Bronchial epithelial cell (primary cell): ENCODE measurements at regions not wholly inside any gene's neighbourhood (a gene's known extent, or its start where the extent isn't known, plus 50 kb on each side); places are given as distances from the start of the nearest gene placed in this dataset.
A peak's percentile ranks its signal among the peaks of the same experiment; 100 is the strongest.

Experiments used
- DNase-seq: peaks from one replicate; pipeline ENCODE4 v3.0.0-alpha.2; 2010; ENCODE audit warnings: low read depth
- FAIRE-seq: peaks from 2 replicates; lab custom pipeline; 2011; peaks lifted over from hg19 to GRCh38; lab: Jason Lieb, UNC
- H3K27me3 ChIP-seq: 2 replicates; pipeline ENCODE4 v1.5.1; 2011; ENCODE audit warnings: low read length; ENCODE audit not compliant: control insufficient read depth, insufficient read depth
- H3K36me3 ChIP-seq: 2 replicates; pipeline ENCODE4 v1.5.1; 2011; ENCODE audit warnings: low read length; ENCODE audit not compliant: control insufficient read depth, insufficient read depth
- H3K4me3 ChIP-seq: 2 replicates; pipeline ENCODE4 v1.5.1; 2011; ENCODE audit warnings: mild to moderate bottlenecking, low read depth, low read length, control low read depth
- CTCF ChIP-seq: IDR thresholded peaks from 2 replicates; pipeline ENCODE4 v1.5.1; 2011; ENCODE audit warnings: mild to moderate bottlenecking, moderate library complexity, low read length, control low read depth, inconsistent platforms; ENCODE audit not compliant: insufficient read depth, severe bottlenecking

- Histone ChIP-seq H3K36me3 (no peaks in the 10 kb centered on the region), H3K27me3 (no peaks in the 10 kb centered on the region), H3K4me3 (no peak overlapping the region)
- FAIRE-seq (no peak), DNase-seq (no peak)
- no peak for TF ChIP-seq CTCF
Measured at GRCh38 chr21:20685475-20685874, 312.7 kb upstream of the NCAM2 start.

- Histone ChIP-seq H3K27me3 (no peaks in the 10 kb centered on the region), H3K36me3 (no peaks in the 10 kb centered on the region), H3K4me3 (no peak overlapping the region)
- DNase-seq (no peak), FAIRE-seq (no peak)
- TF ChIP-seq CTCF: no peak
Measured at GRCh38 chr21:20698585-20698984, 299.6 kb upstream of the NCAM2 start.

GRCh38 chr21:20701235-20701634 lies 297.0 kb upstream of the NCAM2 start:
- Histone ChIP-seq H3K36me3 (no peaks in the 10 kb centered on the region), H3K27me3 (no peaks in the 10 kb centered on the region), H3K4me3 (no peak overlapping the region)
- FAIRE-seq (no peak), DNase-seq (peak; percentile 10)
- TF ChIP-seq CTCF: no peak

- DNase-seq (no peak), FAIRE-seq (no peak)
- TF ChIP-seq CTCF: no peak
- Histone ChIP-seq H3K36me3 (no peaks in the 10 kb centered on the region), H3K27me3 (no peaks in the 10 kb centered on the region), H3K4me3 (no peak overlapping the region)
Measured at GRCh38 chr21:20703112-20703767, 295.0 kb upstream of the NCAM2 start.

- FAIRE-seq (no peak), DNase-seq (peak; percentile 14)
- no peak for TF ChIP-seq CTCF
- Histone ChIP-seq H3K36me3 (no peaks in the 10 kb centered on the region), H3K27me3 (no peaks in the 10 kb centered on the region), H3K4me3 (no peak overlapping the region)
Measured at GRCh38 chr21:20720623-20721022, 277.6 kb upstream of the NCAM2 start.

- H3K36me3 ChIP-seq: no peaks in the 10 kb centered on the region
- no peak overlapping the region for H3K4me3 ChIP-seq
- FAIRE-seq: no peak
- no peak for DNase-seq
- no peak for TF ChIP-seq CTCF
- H3K27me3 ChIP-seq: no peaks in the 10 kb centered on the region
Measured at GRCh38 chr21:20721151-20721550, 277.1 kb upstream of the NCAM2 start.
